ENCODE measurements at regions not wholly inside any gene's neighbourhood (a gene's known extent, or its start where the extent isn't known, plus 50 kb on each side); places are given as distances from the start of the nearest gene placed in this dataset.
"Not testable (repeated sequence)": the region's sequence is repeated elsewhere in the genome, so short reads cannot be mapped to it uniquely, and the experiment has no call there.

DNA sequence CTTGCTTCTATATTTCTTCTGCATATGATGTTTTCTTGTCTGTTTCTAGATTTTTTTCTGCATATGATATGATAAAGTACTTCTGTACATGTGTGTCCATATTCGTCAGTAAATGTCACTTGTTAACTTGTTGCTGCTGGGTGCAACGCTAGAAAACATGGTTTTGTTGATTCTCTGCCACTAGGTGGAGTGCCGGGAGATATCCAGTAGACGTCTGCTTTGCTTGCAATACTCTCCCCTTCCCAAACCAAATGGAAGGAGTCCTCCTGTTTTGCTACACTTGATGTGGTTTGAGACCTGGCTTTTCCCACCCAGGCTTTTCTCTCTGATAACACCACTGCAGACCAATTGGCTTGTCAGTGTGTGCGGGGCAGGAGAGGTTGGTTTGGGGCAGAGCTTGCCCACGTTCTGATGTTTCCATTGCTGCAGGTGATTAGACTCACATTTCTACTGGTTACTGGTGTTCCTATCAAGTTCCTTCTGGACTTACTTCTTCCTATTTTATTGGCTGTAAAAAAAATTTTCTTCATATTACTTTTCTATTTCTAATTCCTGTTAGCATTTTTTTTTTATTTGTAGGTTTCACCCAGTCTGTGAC lies 900.0 kb upstream of the CDH10 start:
- Histone ChIP-seq H3K27me3 (ENCODE audit: control insufficient read depth, insufficient read depth, low read length) (no peaks in the 10 kb centered on the region), H3K27ac (ENCODE audit: low read depth, low read length) (no peak overlapping the region), H3K4me3 (ENCODE audit: low read depth, low read length) (no peak overlapping the region), H3K9me3 (ENCODE audit: control insufficient read depth, insufficient read depth, low read length) (no peaks in the 10 kb centered on the region)
- DNase-seq (ENCODE audit: low read depth, low spot score) = no peak
- ChIA-PET POLR2A (no interaction called here), CTCF (no interaction called here)
- TF ChIP-seq, protein P1, sequence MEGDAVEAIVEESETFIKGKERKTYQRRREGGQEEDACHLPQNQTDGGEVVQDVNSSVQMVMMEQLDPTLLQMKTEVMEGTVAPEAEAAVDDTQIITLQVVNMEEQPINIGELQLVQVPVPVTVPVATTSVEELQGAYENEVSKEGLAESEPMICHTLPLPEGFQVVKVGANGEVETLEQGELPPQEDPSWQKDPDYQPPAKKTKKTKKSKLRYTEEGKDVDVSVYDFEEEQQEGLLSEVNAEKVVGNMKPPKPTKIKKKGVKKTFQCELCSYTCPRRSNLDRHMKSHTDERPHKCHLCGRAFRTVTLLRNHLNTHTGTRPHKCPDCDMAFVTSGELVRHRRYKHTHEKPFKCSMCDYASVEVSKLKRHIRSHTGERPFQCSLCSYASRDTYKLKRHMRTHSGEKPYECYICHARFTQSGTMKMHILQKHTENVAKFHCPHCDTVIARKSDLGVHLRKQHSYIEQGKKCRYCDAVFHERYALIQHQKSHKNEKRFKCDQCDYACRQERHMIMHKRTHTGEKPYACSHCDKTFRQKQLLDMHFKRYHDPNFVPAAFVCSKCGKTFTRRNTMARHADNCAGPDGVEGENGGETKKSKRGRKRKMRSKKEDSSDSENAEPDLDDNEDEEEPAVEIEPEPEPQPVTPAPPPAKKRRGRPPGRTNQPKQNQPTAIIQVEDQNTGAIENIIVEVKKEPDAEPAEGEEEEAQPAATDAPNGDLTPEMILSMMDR (IDR thresholded peaks at IDR 0.05; ENCODE audit: low read depth, low read length) = no peak

DNA sequence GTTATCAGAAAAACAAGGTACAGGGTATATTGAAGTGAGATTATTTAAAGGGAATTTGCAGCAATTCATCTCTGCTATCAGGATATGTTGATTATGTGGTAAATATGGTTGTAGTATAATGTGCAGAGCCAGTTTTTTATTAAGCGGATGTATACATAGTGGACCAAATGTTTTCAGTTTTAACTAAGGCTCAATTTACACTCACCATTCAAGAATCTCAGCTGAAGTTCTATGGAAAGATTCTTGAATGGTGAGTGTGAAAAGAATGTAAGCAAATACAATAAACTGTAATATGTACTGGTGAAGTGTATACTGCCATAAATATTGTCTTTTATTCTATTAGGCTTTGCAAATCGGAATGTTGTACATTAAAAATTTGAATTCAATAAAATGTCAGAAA lies 895.9 kb upstream of the CDH10 start:
- TF ChIP-seq, protein P1 (IDR thresholded peaks at IDR 0.05; ENCODE audit: low read depth, low read length) = no peak
- DNase-seq (ENCODE audit: low read depth, low spot score) = no peak
- Histone ChIP-seq H3K27me3 (ENCODE audit: control insufficient read depth, insufficient read depth, low read length) (no peaks in the 10 kb centered on the region), H3K9me3 (ENCODE audit: control insufficient read depth, insufficient read depth, low read length) (no peaks in the 10 kb centered on the region; the same call in 1 of the 2 replicates), H3K27ac (ENCODE audit: low read depth, low read length) (no peak overlapping the region), H3K4me3 (ENCODE audit: low read depth, low read length) (no peak overlapping the region)
- ChIA-PET CTCF (no interaction called here), POLR2A (no interaction called here)

DNA sequence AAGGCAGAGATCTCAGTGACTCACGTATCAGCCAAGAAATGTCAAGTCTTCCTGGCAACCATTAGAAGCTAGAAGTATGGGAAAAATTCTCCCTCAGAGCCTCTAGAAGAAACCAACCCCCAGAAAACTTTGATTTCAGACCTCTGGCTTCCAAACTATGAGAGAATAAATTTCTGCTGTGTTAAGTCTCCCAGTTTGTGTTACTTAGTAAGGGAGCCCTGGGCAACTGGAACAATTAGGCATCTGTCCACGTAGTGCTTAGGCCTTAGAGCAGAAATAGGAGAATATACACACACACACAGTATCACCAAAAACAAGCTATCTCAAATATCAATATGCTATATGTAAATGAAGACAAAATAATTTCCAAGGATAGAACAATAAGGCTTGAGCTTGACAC lies 894.8 kb upstream of the CDH10 start:
- TF ChIP-seq, protein P1 (IDR thresholded peaks at IDR 0.05; ENCODE audit: low read depth, low read length) = no peak
- DNase-seq (ENCODE audit: low read depth, low spot score) = no peak
- Histone ChIP-seq H3K4me3 (ENCODE audit: low read depth, low read length) (no peak overlapping the region), H3K27ac (ENCODE audit: low read depth, low read length) (no peak overlapping the region), H3K27me3 (ENCODE audit: control insufficient read depth, insufficient read depth, low read length) (no peaks in the 10 kb centered on the region), H3K9me3 (ENCODE audit: control insufficient read depth, insufficient read depth, low read length) (peaks cover 2% of the 10 kb centered on the region)
- ChIA-PET POLR2A (no interaction called here), CTCF (no interaction called here)

DNA sequence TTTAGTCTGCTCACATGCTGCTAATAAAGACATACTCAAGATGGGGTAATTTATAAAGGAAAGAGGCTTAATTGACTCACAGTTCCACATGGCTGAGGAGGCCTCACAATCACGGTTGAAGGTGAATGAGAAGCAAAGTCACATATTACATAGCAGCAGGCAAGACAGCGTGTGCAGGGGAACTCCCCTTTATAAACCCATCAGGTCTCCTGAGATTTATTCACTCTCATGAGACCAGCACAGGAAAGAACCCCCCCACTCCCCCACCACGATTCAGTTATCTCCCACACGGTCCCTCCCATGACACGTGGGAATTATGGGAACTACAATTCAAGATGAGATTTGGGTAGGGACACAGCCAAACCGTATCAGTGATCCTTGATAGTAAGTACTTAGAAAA lies 891.7 kb upstream of the CDH10 start:
- DNase-seq (ENCODE audit: low read depth, low spot score); H3K4me3 ChIP-seq (ENCODE audit: low read depth, low read length); CTCF ChIA-PET; H3K27me3 ChIP-seq (ENCODE audit: control insufficient read depth, insufficient read depth, low read length); H3K9me3 ChIP-seq (ENCODE audit: control insufficient read depth, insufficient read depth, low read length); POLR2A ChIA-PET; H3K27ac ChIP-seq (ENCODE audit: low read depth, low read length): not testable (repeated sequence)

DNA sequence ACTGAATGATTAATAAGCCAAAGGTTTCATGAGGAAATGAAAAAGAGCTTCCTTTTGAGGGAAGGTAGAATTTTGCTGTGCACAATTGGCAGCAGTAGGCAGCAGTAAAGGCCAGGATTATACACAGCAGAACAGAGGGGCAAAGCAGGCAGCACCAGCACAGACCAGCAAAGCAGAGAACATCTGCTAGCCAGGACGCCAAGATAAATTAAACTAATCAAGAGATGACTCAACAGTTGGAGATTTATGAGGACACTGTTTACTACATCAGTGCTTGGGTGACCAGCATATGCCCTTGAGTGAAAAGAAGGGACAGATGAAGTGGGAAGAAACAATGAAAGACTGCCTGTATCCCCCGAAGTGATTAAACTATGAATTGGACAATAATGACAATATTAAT lies 871.4 kb upstream of the CDH10 start:
- POLR2A ChIA-PET = no interaction called here
- no peaks in the 10 kb centered on the region for H3K27me3 ChIP-seq (ENCODE audit: control insufficient read depth, insufficient read depth, low read length)
- CTCF ChIA-PET = no interaction called here
- no peak overlapping the region for H3K4me3 ChIP-seq (ENCODE audit: low read depth, low read length)
- H3K9me3 ChIP-seq (ENCODE audit: control insufficient read depth, insufficient read depth, low read length) = peaks cover 3% of the 10 kb centered on the region; the same call in 1 of the 2 replicates
- TF ChIP-seq, protein P1 (IDR thresholded peaks at IDR 0.05; ENCODE audit: low read depth, low read length) = no peak
- no peak for DNase-seq (ENCODE audit: low read depth, low spot score)
- no peak overlapping the region for H3K27ac ChIP-seq (ENCODE audit: low read depth, low read length)

DNA sequence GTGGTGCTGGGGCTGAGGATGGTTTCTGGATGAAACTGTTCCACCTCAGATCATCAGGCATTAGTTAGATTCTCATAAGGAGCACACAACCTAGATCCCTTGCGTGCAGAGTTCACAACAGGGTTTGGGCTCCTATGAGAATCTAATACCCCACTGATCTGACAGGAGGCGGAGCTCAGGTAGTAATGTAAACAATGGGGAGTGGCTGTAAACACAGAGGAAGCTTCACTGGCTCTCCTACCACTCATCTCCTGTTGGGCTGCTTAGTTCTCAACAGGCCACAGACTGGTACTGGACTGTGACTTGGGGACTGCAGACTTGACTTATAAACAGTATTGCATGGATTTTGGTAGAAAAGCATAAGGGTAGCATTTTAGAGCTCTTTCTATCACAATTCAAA lies 870.7 kb upstream of the CDH10 start:
- CTCF ChIA-PET = no interaction called here
- Histone ChIP-seq H3K27me3 (ENCODE audit: control insufficient read depth, insufficient read depth, low read length) (no peaks in the 10 kb centered on the region), H3K9me3 (ENCODE audit: control insufficient read depth, insufficient read depth, low read length) (peaks cover 3% of the 10 kb centered on the region; the same call in 1 of the 2 replicates), H3K4me3 (ENCODE audit: low read depth, low read length) (no peak overlapping the region), H3K27ac (ENCODE audit: low read depth, low read length) (no peak overlapping the region)
- DNase-seq (ENCODE audit: low read depth, low spot score) = no peak
- TF ChIP-seq, protein P1 (IDR thresholded peaks at IDR 0.05; ENCODE audit: low read depth, low read length) = no peak
- POLR2A ChIA-PET = no interaction called here

DNA sequence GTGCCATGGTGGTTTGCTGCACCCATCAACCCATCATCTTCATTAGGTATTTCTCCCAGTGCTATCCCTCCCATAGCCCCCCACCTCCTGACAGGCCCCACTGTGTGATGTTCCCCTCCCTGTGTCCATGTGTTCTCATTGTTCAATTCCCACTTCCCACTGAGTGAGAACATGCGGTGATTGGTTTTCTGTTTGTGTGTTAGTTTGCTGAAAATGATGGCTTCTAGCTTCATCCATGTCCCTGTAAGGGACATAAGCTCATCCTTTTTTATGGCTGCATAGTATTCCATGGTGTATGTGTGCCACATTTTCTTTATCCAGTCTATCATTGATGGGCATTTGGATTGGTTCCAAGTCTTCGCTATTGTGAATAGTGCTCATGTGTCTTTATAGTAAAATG lies 865.9 kb upstream of the CDH10 start:
- POLR2A ChIA-PET; DNase-seq (ENCODE audit: low read depth, low spot score); H3K27me3 ChIP-seq (ENCODE audit: control insufficient read depth, insufficient read depth, low read length); H3K9me3 ChIP-seq (ENCODE audit: control insufficient read depth, insufficient read depth, low read length); H3K27ac ChIP-seq (ENCODE audit: low read depth, low read length); H3K4me3 ChIP-seq (ENCODE audit: low read depth, low read length); CTCF ChIA-PET: not testable (repeated sequence)

DNA sequence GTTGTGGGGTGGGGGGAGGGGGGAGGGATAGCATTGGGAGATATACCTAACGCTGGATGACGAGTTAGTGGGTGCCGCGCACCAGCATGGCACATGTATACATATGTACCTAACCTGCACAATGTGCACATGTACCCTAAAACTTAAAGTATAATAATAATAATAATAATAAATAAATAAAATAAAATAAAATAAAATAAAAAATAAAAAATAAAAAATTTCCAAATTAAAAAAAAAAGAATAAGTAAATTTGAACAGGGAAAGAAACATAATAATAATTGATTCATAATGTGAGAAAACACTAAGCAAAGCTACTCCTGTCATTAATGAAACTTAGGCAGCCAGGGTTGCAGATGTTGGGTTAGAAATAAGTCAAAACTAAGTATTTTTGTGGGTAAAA lies 863.2 kb upstream of the CDH10 start:
- H3K9me3 ChIP-seq (ENCODE audit: control insufficient read depth, insufficient read depth, low read length); POLR2A ChIA-PET; DNase-seq (ENCODE audit: low read depth, low spot score); H3K4me3 ChIP-seq (ENCODE audit: low read depth, low read length); CTCF ChIA-PET; H3K27me3 ChIP-seq (ENCODE audit: control insufficient read depth, insufficient read depth, low read length); H3K27ac ChIP-seq (ENCODE audit: low read depth, low read length): not testable (repeated sequence)

Measured in AG04450 (cell line).